ENCODE measurements at regions not wholly inside any gene's neighbourhood (a gene's known extent, or its start where the extent isn't known, plus 50 kb on each side); places are given as distances from the start of the nearest gene placed in this dataset.

DNA sequence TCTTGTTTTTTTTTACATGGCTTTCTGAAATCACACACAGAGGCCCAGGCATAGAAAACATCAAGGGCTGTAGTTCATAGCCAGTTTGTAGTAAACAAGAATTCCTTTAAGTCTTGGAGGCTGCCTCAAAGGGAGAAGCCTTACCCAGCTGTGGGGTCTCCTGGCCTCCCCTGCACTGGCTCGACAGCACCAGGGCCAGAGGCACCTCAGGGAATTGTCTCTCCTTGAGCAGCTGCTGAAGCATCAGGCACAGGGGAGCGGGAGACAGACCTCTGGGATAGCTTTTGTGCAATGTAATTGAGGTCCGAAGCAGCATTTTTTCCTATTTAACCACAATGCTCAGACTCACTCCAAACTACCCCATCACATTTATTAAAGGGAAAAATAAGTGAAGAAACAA lies 209.1 kb downstream of the HRH4 start:
- WGBS (ENCODE audit: insufficient coverage), result 86% methylated on average over 1 of the region's 3 CpGs
- no peaks in the 10 kb centered on the region for H3K4me1 ChIP-seq (ENCODE audit: control insufficient read depth in 1 of 2, insufficient read depth in 2 of 2, low read length in 2 of 2)
- Mint-ChIP-seq H3K27ac (no peak overlapping the region), H3K27me3 (ENCODE audit: low read depth in 3 of 3) (peaks cover 0 to 2% (median 0%) of the 10 kb centered on the region in 3 donors), H3K9me3 (no peaks in the 10 kb centered on the region), H3K36me3 (no peaks in the 10 kb centered on the region), H3K4me3 (no peak overlapping the region), H3K4me1 (peaks cover 2% of the 10 kb centered on the region)
- H3K9me3 ChIP-seq (replicated peaks in 1 of 2; ENCODE audit: control insufficient read depth in 1 of 2, insufficient read depth in 1 of 2, low read length in 2 of 2), result no peaks in the 10 kb centered on the region
- intact Hi-C loops (cut with micrococcal nuclease), result no loop called here
- H3K4me2 ChIP-seq (replicated peaks; ENCODE audit: extremely low read depth, low read length, poor library complexity, severe bottlenecking), result no peak overlapping the region
- H3K4me3 ChIP-seq (replicated peaks in 1 of 3; ENCODE audit: low read depth in 2 of 3, low read length in 3 of 3), result no peak overlapping the region
- H3K27me3 ChIP-seq (ENCODE audit: control insufficient read depth in 2 of 2, insufficient read depth in 2 of 2, low read length in 2 of 2), result no peaks in the 10 kb centered on the region
- no peaks in the 10 kb centered on the region for H3K36me3 ChIP-seq (replicated peaks in 1 of 2; ENCODE audit: control insufficient read depth in 1 of 2, insufficient read depth in 2 of 2, low read length in 2 of 2)
- H2AFZ ChIP-seq (ENCODE audit: insufficient read depth, low read depth, low read length, poor library complexity, severe bottlenecking), result no peak overlapping the region
- H3K27ac ChIP-seq (ENCODE audit: low read depth in 1 of 2, low read length in 2 of 2), result no peak overlapping the region
- H4K20me1 ChIP-seq (ENCODE audit: insufficient read depth, low read length), result no peaks in the 10 kb centered on the region
- H3K79me2 ChIP-seq (ENCODE audit: insufficient read depth, low read length), result no peaks in the 10 kb centered on the region
- H3K9ac ChIP-seq (ENCODE audit: insufficient read depth, low read length, poor library complexity, severe bottlenecking), result no peak overlapping the region
- TF ChIP-seq, protein P1, sequence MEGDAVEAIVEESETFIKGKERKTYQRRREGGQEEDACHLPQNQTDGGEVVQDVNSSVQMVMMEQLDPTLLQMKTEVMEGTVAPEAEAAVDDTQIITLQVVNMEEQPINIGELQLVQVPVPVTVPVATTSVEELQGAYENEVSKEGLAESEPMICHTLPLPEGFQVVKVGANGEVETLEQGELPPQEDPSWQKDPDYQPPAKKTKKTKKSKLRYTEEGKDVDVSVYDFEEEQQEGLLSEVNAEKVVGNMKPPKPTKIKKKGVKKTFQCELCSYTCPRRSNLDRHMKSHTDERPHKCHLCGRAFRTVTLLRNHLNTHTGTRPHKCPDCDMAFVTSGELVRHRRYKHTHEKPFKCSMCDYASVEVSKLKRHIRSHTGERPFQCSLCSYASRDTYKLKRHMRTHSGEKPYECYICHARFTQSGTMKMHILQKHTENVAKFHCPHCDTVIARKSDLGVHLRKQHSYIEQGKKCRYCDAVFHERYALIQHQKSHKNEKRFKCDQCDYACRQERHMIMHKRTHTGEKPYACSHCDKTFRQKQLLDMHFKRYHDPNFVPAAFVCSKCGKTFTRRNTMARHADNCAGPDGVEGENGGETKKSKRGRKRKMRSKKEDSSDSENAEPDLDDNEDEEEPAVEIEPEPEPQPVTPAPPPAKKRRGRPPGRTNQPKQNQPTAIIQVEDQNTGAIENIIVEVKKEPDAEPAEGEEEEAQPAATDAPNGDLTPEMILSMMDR (IDR thresholded peaks at IDR 0.05), result no peak
- no peak for DNase-seq

DNA sequence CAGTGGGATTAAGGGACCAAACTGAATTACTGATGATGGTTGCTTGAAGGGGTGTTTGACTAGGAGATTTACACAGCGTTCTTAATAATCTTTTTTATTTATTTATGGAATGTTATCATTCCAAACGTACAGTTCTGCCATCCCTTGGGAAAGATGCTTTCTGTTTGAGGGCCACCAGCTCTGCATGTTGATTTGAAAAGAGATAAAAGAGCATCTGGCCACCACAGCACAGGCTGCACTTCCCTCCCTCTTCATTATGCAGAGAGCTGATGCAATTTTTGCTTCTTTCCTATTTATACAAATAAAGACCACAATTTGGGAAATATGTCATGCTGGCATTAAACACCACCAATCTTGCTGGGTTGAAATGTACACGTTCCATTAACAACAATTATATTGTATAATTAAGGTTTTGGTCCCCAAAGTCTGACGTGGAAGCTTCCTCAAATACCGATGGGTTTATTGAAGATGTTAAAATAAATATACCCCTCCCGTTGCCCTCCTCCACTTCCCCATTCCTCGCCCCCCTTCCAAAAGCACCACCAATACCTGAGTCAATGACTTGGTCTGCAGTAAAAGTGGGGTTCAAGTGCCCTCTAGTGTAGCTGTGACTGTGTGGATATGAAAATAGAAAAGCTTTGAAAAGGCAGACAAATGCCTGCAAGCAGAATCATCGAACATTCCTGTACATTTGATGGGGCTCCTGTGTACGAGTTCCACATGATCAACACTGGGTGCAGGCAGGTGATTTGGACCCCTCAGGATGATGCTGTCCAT lies 211.9 kb downstream of the HRH4 start:
- H4K20me1 ChIP-seq (ENCODE audit: insufficient read depth, low read length), result no peaks in the 10 kb centered on the region
- 49% methylated on average over 2 of the region's 9 CpGs for WGBS (ENCODE audit: insufficient coverage)
- H3K4me1 Mint-ChIP-seq, result peaks cover 2% of the 10 kb centered on the region
- H2AFZ ChIP-seq (ENCODE audit: insufficient read depth, low read depth, low read length, poor library complexity, severe bottlenecking), result no peak overlapping the region
- no peaks in the 10 kb centered on the region for H3K36me3 ChIP-seq (replicated peaks in 1 of 2; ENCODE audit: control insufficient read depth in 1 of 2, insufficient read depth in 2 of 2, low read length in 2 of 2)
- TF ChIP-seq, protein P1 (IDR thresholded peaks at IDR 0.05), result no peak
- no peak overlapping the region for H3K27ac ChIP-seq (ENCODE audit: low read depth in 1 of 2, low read length in 2 of 2)
- intact Hi-C loops (cut with micrococcal nuclease), result no loop called here
- H3K27me3 Mint-ChIP-seq (ENCODE audit: low read depth in 3 of 3), result no peaks in the 10 kb centered on the region
- H3K4me2 ChIP-seq (replicated peaks; ENCODE audit: extremely low read depth, low read length, poor library complexity, severe bottlenecking), result no peak overlapping the region
- H3K79me2 ChIP-seq (ENCODE audit: insufficient read depth, low read length), result no peaks in the 10 kb centered on the region
- no peaks in the 10 kb centered on the region for H3K9me3 ChIP-seq (replicated peaks in 1 of 2; ENCODE audit: control insufficient read depth in 1 of 2, insufficient read depth in 1 of 2, low read length in 2 of 2)
- H3K27ac Mint-ChIP-seq, result no peak overlapping the region
- H3K9ac ChIP-seq (ENCODE audit: insufficient read depth, low read length, poor library complexity, severe bottlenecking), result no peak overlapping the region
- H3K4me3 Mint-ChIP-seq, result no peak overlapping the region
- DNase-seq, result no peak
- no peak overlapping the region for H3K4me3 ChIP-seq (replicated peaks in 1 of 3; ENCODE audit: low read depth in 2 of 3, low read length in 3 of 3)
- H3K36me3 Mint-ChIP-seq, result no peaks in the 10 kb centered on the region
- H3K27me3 ChIP-seq (ENCODE audit: control insufficient read depth in 2 of 2, insufficient read depth in 2 of 2, low read length in 2 of 2), result no peaks in the 10 kb centered on the region
- no peaks in the 10 kb centered on the region for H3K4me1 ChIP-seq (ENCODE audit: control insufficient read depth in 1 of 2, insufficient read depth in 2 of 2, low read length in 2 of 2)
- no peaks in the 10 kb centered on the region for H3K9me3 Mint-ChIP-seq

Data from CD14-positive monocyte (primary cell).